ENCODE measurements at regions not wholly inside any gene's neighbourhood (a gene's known extent, or its start where the extent isn't known, plus 50 kb on each side); places are given as distances from the start of the nearest gene placed in this dataset.

- TF ChIP-seq JUN (IDR thresholded peaks at IDR 0.05; ENCODE audit: borderline replicate concordance, insufficient read depth, insufficient read length, low read depth) (no peak), POLR2A (IDR thresholded peaks at IDR 0.05; ENCODE audit: low read depth, low read length) (no peak), POLR2AphosphoS5 (IDR thresholded peaks at IDR 0.05; ENCODE audit: insufficient read depth, low read depth, low read length) (no peak), MYC (IDR thresholded peaks at IDR 0.05; ENCODE audit: low read depth, low read length) (no peak), EZH2 (IDR thresholded peaks at IDR 0.05; ENCODE audit: borderline replicate concordance, low read depth, low read length, severe bottlenecking) (no peak)
- TF ChIP-seq, protein P1, sequence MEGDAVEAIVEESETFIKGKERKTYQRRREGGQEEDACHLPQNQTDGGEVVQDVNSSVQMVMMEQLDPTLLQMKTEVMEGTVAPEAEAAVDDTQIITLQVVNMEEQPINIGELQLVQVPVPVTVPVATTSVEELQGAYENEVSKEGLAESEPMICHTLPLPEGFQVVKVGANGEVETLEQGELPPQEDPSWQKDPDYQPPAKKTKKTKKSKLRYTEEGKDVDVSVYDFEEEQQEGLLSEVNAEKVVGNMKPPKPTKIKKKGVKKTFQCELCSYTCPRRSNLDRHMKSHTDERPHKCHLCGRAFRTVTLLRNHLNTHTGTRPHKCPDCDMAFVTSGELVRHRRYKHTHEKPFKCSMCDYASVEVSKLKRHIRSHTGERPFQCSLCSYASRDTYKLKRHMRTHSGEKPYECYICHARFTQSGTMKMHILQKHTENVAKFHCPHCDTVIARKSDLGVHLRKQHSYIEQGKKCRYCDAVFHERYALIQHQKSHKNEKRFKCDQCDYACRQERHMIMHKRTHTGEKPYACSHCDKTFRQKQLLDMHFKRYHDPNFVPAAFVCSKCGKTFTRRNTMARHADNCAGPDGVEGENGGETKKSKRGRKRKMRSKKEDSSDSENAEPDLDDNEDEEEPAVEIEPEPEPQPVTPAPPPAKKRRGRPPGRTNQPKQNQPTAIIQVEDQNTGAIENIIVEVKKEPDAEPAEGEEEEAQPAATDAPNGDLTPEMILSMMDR (IDR thresholded peaks at IDR 0.05; ENCODE audit: extremely low read depth in 1 of 2, insufficient read depth in 1 of 2, low read depth in 1 of 2, low read length in 2 of 2), result no peak
- TF ChIP-seq, protein P2, sequence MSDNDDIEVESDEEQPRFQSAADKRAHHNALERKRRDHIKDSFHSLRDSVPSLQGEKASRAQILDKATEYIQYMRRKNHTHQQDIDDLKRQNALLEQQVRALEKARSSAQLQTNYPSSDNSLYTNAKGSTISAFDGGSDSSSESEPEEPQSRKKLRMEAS (IDR thresholded peaks at IDR 0.05; ENCODE audit: insufficient read depth, insufficient read length), result no peak
Measured at GRCh38 chr18:45467293-45467692, 148.0 kb upstream of the SLC14A2 start.

Measured in endothelial cell of umbilical vein (primary cell).